ENCODE measurements at regions not wholly inside any gene's neighbourhood (a gene's known extent, or its start where the extent isn't known, plus 50 kb on each side); places are given as distances from the start of the nearest gene placed in this dataset.
A peak's percentile ranks its signal among the peaks of the same experiment; 100 is the strongest.

- no peaks in the 10 kb centered on the region for H3K36me3 ChIP-seq (ENCODE audit: insufficient read depth, low read length)
- H2AFZ ChIP-seq (ENCODE audit: low read depth, low read length): peak overlapping the region; percentile 22
- H3K27ac Mint-ChIP-seq (ENCODE audit: unreplicated experiment): no peak overlapping the region
- no peak for TF ChIP-seq EZH2 (IDR thresholded peaks at IDR 0.05; ENCODE audit: insufficient read depth, low read length)
- no peak for TF ChIP-seq CTCF (IDR thresholded peaks at IDR 0.05; ENCODE audit: insufficient read depth, low read depth, low read length)
- no peak for DNase-seq (ENCODE audit: low read depth)
- H3K4me3 Mint-ChIP-seq (ENCODE audit: unreplicated experiment): no peak overlapping the region
- no peaks in the 10 kb centered on the region for H3K9me3 Mint-ChIP-seq (ENCODE audit: unreplicated experiment)
- H3K36me3 Mint-ChIP-seq (ENCODE audit: low read depth, unreplicated experiment): no peaks in the 10 kb centered on the region
- peak overlapping the region; percentile 12 for H3K4me2 ChIP-seq (ENCODE audit: low read length)
- no peak for FAIRE-seq
- H3K27me3 ChIP-seq (ENCODE audit: insufficient read depth, low read length): no peaks in the 10 kb centered on the region
- H3K4me1 ChIP-seq (ENCODE audit: insufficient read depth, low read length): no peaks in the 10 kb centered on the region
- no peak overlapping the region for H3K27ac ChIP-seq (ENCODE audit: low read depth, low read length)
- no peaks in the 10 kb centered on the region for H4K20me1 ChIP-seq (ENCODE audit: insufficient read depth, low read length)
- no peaks in the 10 kb centered on the region for H3K4me1 Mint-ChIP-seq (ENCODE audit: low read depth, unreplicated experiment)
- no peak overlapping the region for H3K9ac ChIP-seq (ENCODE audit: low read length)
- H3K4me3 ChIP-seq (ENCODE audit: insufficient read depth, low read depth, low read length): no peak overlapping the region
- no peaks in the 10 kb centered on the region for H3K79me2 ChIP-seq (ENCODE audit: insufficient read depth, low read length)
- no peaks in the 10 kb centered on the region for H3K27me3 Mint-ChIP-seq (ENCODE audit: low read depth, unreplicated experiment)
- no peaks in the 10 kb centered on the region for H3K9me3 ChIP-seq (ENCODE audit: insufficient read depth, low read depth, low read length)
Measured at GRCh38 chr5:87787625-87788256, 375.0 kb upstream of the CCNH start.

GRCh38 chr5:87787086-87787485 lies 374.4 kb upstream of the CCNH start:
- H3K79me2 ChIP-seq (ENCODE audit: insufficient read depth, low read length): no peaks in the 10 kb centered on the region
- H3K4me1 Mint-ChIP-seq (ENCODE audit: low read depth, unreplicated experiment): no peaks in the 10 kb centered on the region
- H3K4me3 Mint-ChIP-seq (ENCODE audit: unreplicated experiment): no peak overlapping the region
- H4K20me1 ChIP-seq (ENCODE audit: insufficient read depth, low read length): no peaks in the 10 kb centered on the region
- H3K4me1 ChIP-seq (ENCODE audit: insufficient read depth, low read length): no peaks in the 10 kb centered on the region
- peak overlapping the region; percentile 34 for H3K4me2 ChIP-seq (ENCODE audit: low read length)
- H2AFZ ChIP-seq (ENCODE audit: low read depth, low read length): no peak overlapping the region
- H3K27me3 Mint-ChIP-seq (ENCODE audit: low read depth, unreplicated experiment): no peaks in the 10 kb centered on the region
- no peak overlapping the region for H3K9ac ChIP-seq (ENCODE audit: low read length)
- no peaks in the 10 kb centered on the region for H3K27me3 ChIP-seq (ENCODE audit: insufficient read depth, low read length)
- H3K4me3 ChIP-seq (ENCODE audit: insufficient read depth, low read depth, low read length): no peak overlapping the region
- DNase-seq (ENCODE audit: low read depth) (no peak), FAIRE-seq (no peak)
- H3K9me3 Mint-ChIP-seq (ENCODE audit: unreplicated experiment): no peaks in the 10 kb centered on the region
- H3K9me3 ChIP-seq (ENCODE audit: insufficient read depth, low read depth, low read length): no peaks in the 10 kb centered on the region
- no peak overlapping the region for H3K27ac ChIP-seq (ENCODE audit: low read depth, low read length)
- H3K27ac Mint-ChIP-seq (ENCODE audit: unreplicated experiment): no peak overlapping the region
- TF ChIP-seq CTCF (IDR thresholded peaks at IDR 0.05; ENCODE audit: insufficient read depth, low read depth, low read length) (no peak), EZH2 (IDR thresholded peaks at IDR 0.05; ENCODE audit: insufficient read depth, low read length) (no peak)
- H3K36me3 ChIP-seq (ENCODE audit: insufficient read depth, low read length): no peaks in the 10 kb centered on the region
- no peaks in the 10 kb centered on the region for H3K36me3 Mint-ChIP-seq (ENCODE audit: low read depth, unreplicated experiment)

GRCh38 chr5:87786471-87786870 lies 373.7 kb upstream of the CCNH start:
- H3K4me3 Mint-ChIP-seq (ENCODE audit: unreplicated experiment): no peak overlapping the region
- Histone ChIP-seq H3K36me3 (ENCODE audit: insufficient read depth, low read length) (no peaks in the 10 kb centered on the region), H4K20me1 (ENCODE audit: insufficient read depth, low read length) (no peaks in the 10 kb centered on the region), H3K79me2 (ENCODE audit: insufficient read depth, low read length) (no peaks in the 10 kb centered on the region), H3K4me3 (ENCODE audit: insufficient read depth, low read depth, low read length) (no peak overlapping the region), H3K27me3 (ENCODE audit: insufficient read depth, low read length) (no peaks in the 10 kb centered on the region), H3K9me3 (ENCODE audit: insufficient read depth, low read depth, low read length) (no peaks in the 10 kb centered on the region), H3K4me1 (ENCODE audit: insufficient read depth, low read length) (no peaks in the 10 kb centered on the region), H3K9ac (ENCODE audit: low read length) (no peak overlapping the region), H3K4me2 (ENCODE audit: low read length) (no peak overlapping the region), H2AFZ (ENCODE audit: low read depth, low read length) (peak overlapping the region; percentile 15), H3K27ac (ENCODE audit: low read depth, low read length) (no peak overlapping the region)
- no peak for TF ChIP-seq EZH2 (IDR thresholded peaks at IDR 0.05; ENCODE audit: insufficient read depth, low read length)
- TF ChIP-seq CTCF (IDR thresholded peaks at IDR 0.05; ENCODE audit: insufficient read depth, low read depth, low read length): no peak
- H3K27ac Mint-ChIP-seq (ENCODE audit: unreplicated experiment): no peak overlapping the region
- no peaks in the 10 kb centered on the region for H3K4me1 Mint-ChIP-seq (ENCODE audit: low read depth, unreplicated experiment)
- FAIRE-seq: no peak
- no peak for DNase-seq (ENCODE audit: low read depth)
- H3K27me3 Mint-ChIP-seq (ENCODE audit: low read depth, unreplicated experiment): no peaks in the 10 kb centered on the region
- no peaks in the 10 kb centered on the region for H3K9me3 Mint-ChIP-seq (ENCODE audit: unreplicated experiment)
- H3K36me3 Mint-ChIP-seq (ENCODE audit: low read depth, unreplicated experiment): no peaks in the 10 kb centered on the region
